Astrocyte (in vitro differentiated cells and primary cell): ENCODE measurements at regions not wholly inside any gene's neighbourhood (a gene's known extent, or its start where the extent isn't known, plus 50 kb on each side); places are given as distances from the start of the nearest gene placed in this dataset.

Experiments used
- CTCF ChIP-seq: IDR thresholded peaks from 2 replicates; pipeline ENCODE4 v1.5.1; 2011; ENCODE audit warnings: low read depth, mild to moderate bottlenecking, inconsistent platforms, low read length, moderate library complexity; ENCODE audit not compliant: insufficient read depth
- EZH2 ChIP-seq: IDR thresholded peaks from 2 replicates; pipeline ENCODE4 v1.6.1; 2012; ENCODE audit warnings: mild to moderate bottlenecking, low read length, inconsistent platforms; ENCODE audit not compliant: insufficient read depth

- TF ChIP-seq CTCF (no peak), EZH2 (no peak)
These were observed 166.4 kb upstream of the TLE3 start for GRCh38 chr15:70264014-70264582.
